ENCODE measurements at regions not wholly inside any gene's neighbourhood (a gene's known extent, or its start where the extent isn't known, plus 50 kb on each side); places are given as distances from the start of the nearest gene placed in this dataset.

GRCh38 chr2:106572541-106573450 lies 85.6 kb downstream of the CD8B2 start:
- no peaks in the 10 kb centered on the region for H3K27me3 ChIP-seq
- no peaks in the 10 kb centered on the region for H3K9me3 ChIP-seq (replicated peaks)
- peak in 1 of 2 experiments; percentile 47 for DNase-seq
- no peak overlapping the region for H3K27ac ChIP-seq
- H3K4me1 ChIP-seq, result peaks cover 3% of the 10 kb centered on the region; the same call in 1 of the 2 replicates
- H3K36me3 ChIP-seq, result no peaks in the 10 kb centered on the region
- no peak overlapping the region for H3K4me3 ChIP-seq

GRCh38 chr2:106573773-106574172 lies 86.6 kb downstream of the CD8B2 start:
- Histone ChIP-seq H3K36me3 (no peaks in the 10 kb centered on the region), H3K27ac (no peak overlapping the region), H3K27me3 (no peaks in the 10 kb centered on the region), H3K4me3 (no peak overlapping the region), H3K4me1 (peaks cover 3% of the 10 kb centered on the region; the same call in 1 of the 2 replicates), H3K9me3 (replicated peaks) (no peaks in the 10 kb centered on the region)
- no peak for DNase-seq

GRCh38 chr2:106575955-106576354 lies 88.8 kb downstream of the CD8B2 start:
- peaks cover 8% of the 10 kb centered on the region for H3K4me1 ChIP-seq
- no peaks in the 10 kb centered on the region for H3K36me3 ChIP-seq
- H3K27me3 ChIP-seq, result no peaks in the 10 kb centered on the region
- H3K4me3 ChIP-seq, result no peak overlapping the region
- H3K27ac ChIP-seq, result no peak overlapping the region
- peak; percentile 47 to 48 for DNase-seq
- no peaks in the 10 kb centered on the region for H3K9me3 ChIP-seq (replicated peaks)

- no peak for DNase-seq
- H3K4me1 ChIP-seq, result peaks cover 8% of the 10 kb centered on the region
- H3K9me3 ChIP-seq (replicated peaks), result no peaks in the 10 kb centered on the region
- H3K27ac ChIP-seq, result no peak overlapping the region
- H3K36me3 ChIP-seq, result no peaks in the 10 kb centered on the region
- H3K27me3 ChIP-seq, result no peaks in the 10 kb centered on the region
- H3K4me3 ChIP-seq, result no peak overlapping the region
Observed at GRCh38 chr2:106577255-106577651, 90.1 kb downstream of the CD8B2 start.

GRCh38 chr2:106579750-106580197 lies 92.6 kb downstream of the CD8B2 start:
- DNase-seq, result no peak
- Histone ChIP-seq H3K9me3 (replicated peaks) (no peaks in the 10 kb centered on the region), H3K27me3 (no peaks in the 10 kb centered on the region), H3K27ac (no peak overlapping the region), H3K4me3 (no peak overlapping the region), H3K36me3 (no peaks in the 10 kb centered on the region), H3K4me1 (peaks cover 8% of the 10 kb centered on the region)

- Histone ChIP-seq H3K9me3 (replicated peaks) (no peaks in the 10 kb centered on the region), H3K4me3 (no peak overlapping the region), H3K36me3 (no peaks in the 10 kb centered on the region), H3K27me3 (no peaks in the 10 kb centered on the region), H3K27ac (no peak overlapping the region), H3K4me1 (peaks cover 8% of the 10 kb centered on the region)
- DNase-seq, result no peak
Observed at GRCh38 chr2:106580241-106580640, 93.1 kb downstream of the CD8B2 start.

- no peaks in the 10 kb centered on the region for H3K9me3 ChIP-seq (replicated peaks)
- no peaks in the 10 kb centered on the region for H3K27me3 ChIP-seq
- DNase-seq, result no peak
- peaks cover 5% of the 10 kb centered on the region for H3K4me1 ChIP-seq
- H3K36me3 ChIP-seq, result no peaks in the 10 kb centered on the region
- no peak overlapping the region for H3K27ac ChIP-seq
- H3K4me3 ChIP-seq, result no peak overlapping the region
Observed at GRCh38 chr2:106581328-106581727, 94.2 kb downstream of the CD8B2 start.

GRCh38 chr2:106581755-106582147 lies 94.6 kb downstream of the CD8B2 start:
- H3K4me1 ChIP-seq, result peaks cover 5% of the 10 kb centered on the region
- no peaks in the 10 kb centered on the region for H3K36me3 ChIP-seq
- H3K27me3 ChIP-seq, result no peaks in the 10 kb centered on the region
- H3K9me3 ChIP-seq (replicated peaks), result no peaks in the 10 kb centered on the region
- H3K4me3 ChIP-seq, result no peak overlapping the region
- no peak for DNase-seq
- no peak overlapping the region for H3K27ac ChIP-seq

GRCh38 chr2:106582148-106583143 lies 95.3 kb downstream of the CD8B2 start:
- no peak overlapping the region for H3K4me3 ChIP-seq
- DNase-seq, result peak; percentile 70 to 86

GRCh38 chr2:106584304-106584954 lies 97.3 kb downstream of the CD8B2 start:
- H3K27me3 ChIP-seq, result no peaks in the 10 kb centered on the region
- H3K4me1 ChIP-seq, result peaks cover 4% of the 10 kb centered on the region
- H3K9me3 ChIP-seq (replicated peaks), result no peaks in the 10 kb centered on the region
- no peaks in the 10 kb centered on the region for H3K36me3 ChIP-seq
- no peak overlapping the region for H3K27ac ChIP-seq
- DNase-seq, result no peak
- H3K4me3 ChIP-seq, result no peak overlapping the region

More at GRCh38 chr2:106582148-106583143, 95.3 kb downstream of the CD8B2 start:
- Histone ChIP-seq H3K27me3 (no peaks in the 10 kb centered on the region), H3K36me3 (no peaks in the 10 kb centered on the region), H3K9me3 (replicated peaks) (no peaks in the 10 kb centered on the region), H3K27ac (no peak overlapping the region), H3K4me1 (peaks cover 5% of the 10 kb centered on the region)

GRCh38 chr2:106596844-106597243 lies 109.7 kb downstream of the CD8B2 start:
- no peaks in the 10 kb centered on the region for H3K36me3 ChIP-seq
- H3K27me3 ChIP-seq, result no peaks in the 10 kb centered on the region
- no peaks in the 10 kb centered on the region for H3K4me1 ChIP-seq
- H3K4me3 ChIP-seq, result no peak overlapping the region
- no peak overlapping the region for H3K27ac ChIP-seq
- no peaks in the 10 kb centered on the region for H3K9me3 ChIP-seq (replicated peaks)
- DNase-seq, result peak in 1 of 2 experiments; percentile 7

- Histone ChIP-seq H3K36me3 (no peaks in the 10 kb centered on the region), H3K27ac (no peak overlapping the region), H3K9me3 (replicated peaks) (no peaks in the 10 kb centered on the region), H3K27me3 (no peaks in the 10 kb centered on the region), H3K4me1 (no peaks in the 10 kb centered on the region), H3K4me3 (no peak overlapping the region)
- no peak for DNase-seq
Observed at GRCh38 chr2:106599540-106599939, 112.4 kb downstream of the CD8B2 start.

GRCh38 chr2:106602042-106602441 lies 114.9 kb downstream of the CD8B2 start:
- Histone ChIP-seq H3K36me3 (no peaks in the 10 kb centered on the region), H3K27me3 (no peaks in the 10 kb centered on the region), H3K4me1 (no peaks in the 10 kb centered on the region), H3K9me3 (replicated peaks) (no peaks in the 10 kb centered on the region), H3K27ac (no peak overlapping the region), H3K4me3 (no peak overlapping the region)
- no peak for DNase-seq

- no peaks in the 10 kb centered on the region for H3K27me3 ChIP-seq
Observed at GRCh38 chr2:106606652-106607051, 119.5 kb downstream of the CD8B2 start.

More at GRCh38 chr2:106606652-106607051, 119.5 kb downstream of the CD8B2 start:
- no peaks in the 10 kb centered on the region for H3K4me1 ChIP-seq
- H3K27ac ChIP-seq, result no peak overlapping the region
- H3K4me3 ChIP-seq, result no peak overlapping the region
- no peaks in the 10 kb centered on the region for H3K9me3 ChIP-seq (replicated peaks)
- H3K36me3 ChIP-seq, result no peaks in the 10 kb centered on the region
- DNase-seq, result no peak
